ENCODE measurements at regions not wholly inside any gene's neighbourhood (a gene's known extent, or its start where the extent isn't known, plus 50 kb on each side); places are given as distances from the start of the nearest gene placed in this dataset.

DNA sequence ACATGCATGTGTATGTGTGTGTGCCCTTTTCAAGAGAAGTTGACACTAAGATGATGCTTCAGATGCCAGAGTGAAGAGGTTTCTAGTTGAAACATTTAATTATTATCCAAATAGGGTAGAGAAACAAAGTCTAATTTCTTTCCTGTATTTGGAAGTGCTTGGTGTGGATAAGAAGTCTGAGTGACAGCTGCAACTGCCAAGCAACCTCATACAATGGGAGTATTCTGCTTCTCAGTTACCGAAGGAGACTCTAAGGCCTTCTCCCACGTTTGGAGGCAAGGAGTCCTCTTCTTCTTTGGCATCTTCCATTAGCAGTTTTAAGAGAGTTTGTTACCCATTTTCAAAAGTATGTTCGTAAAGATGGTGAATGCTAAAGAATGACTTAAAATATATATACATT, 82.4 kb downstream of the HDGFL1 start:
- TF ChIP-seq POLR2A (IDR thresholded peaks at IDR 0.05): no peak
- TF ChIP-seq, protein P1, sequence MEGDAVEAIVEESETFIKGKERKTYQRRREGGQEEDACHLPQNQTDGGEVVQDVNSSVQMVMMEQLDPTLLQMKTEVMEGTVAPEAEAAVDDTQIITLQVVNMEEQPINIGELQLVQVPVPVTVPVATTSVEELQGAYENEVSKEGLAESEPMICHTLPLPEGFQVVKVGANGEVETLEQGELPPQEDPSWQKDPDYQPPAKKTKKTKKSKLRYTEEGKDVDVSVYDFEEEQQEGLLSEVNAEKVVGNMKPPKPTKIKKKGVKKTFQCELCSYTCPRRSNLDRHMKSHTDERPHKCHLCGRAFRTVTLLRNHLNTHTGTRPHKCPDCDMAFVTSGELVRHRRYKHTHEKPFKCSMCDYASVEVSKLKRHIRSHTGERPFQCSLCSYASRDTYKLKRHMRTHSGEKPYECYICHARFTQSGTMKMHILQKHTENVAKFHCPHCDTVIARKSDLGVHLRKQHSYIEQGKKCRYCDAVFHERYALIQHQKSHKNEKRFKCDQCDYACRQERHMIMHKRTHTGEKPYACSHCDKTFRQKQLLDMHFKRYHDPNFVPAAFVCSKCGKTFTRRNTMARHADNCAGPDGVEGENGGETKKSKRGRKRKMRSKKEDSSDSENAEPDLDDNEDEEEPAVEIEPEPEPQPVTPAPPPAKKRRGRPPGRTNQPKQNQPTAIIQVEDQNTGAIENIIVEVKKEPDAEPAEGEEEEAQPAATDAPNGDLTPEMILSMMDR (IDR thresholded peaks at IDR 0.05): no peak
- no peak for DNase-seq (ENCODE audit: low spot score in 2 of 2)
- H3K4me3 ChIP-seq (ENCODE audit: low read depth, poor library complexity, severe bottlenecking): no peak overlapping the region
- 81 to 83% methylated on average over 3 of the region's 3 CpGs for WGBS, 2 donors
- intact Hi-C loops (cut with DNase I; ENCODE audit: low total_unique reads): no loop called here

DNA sequence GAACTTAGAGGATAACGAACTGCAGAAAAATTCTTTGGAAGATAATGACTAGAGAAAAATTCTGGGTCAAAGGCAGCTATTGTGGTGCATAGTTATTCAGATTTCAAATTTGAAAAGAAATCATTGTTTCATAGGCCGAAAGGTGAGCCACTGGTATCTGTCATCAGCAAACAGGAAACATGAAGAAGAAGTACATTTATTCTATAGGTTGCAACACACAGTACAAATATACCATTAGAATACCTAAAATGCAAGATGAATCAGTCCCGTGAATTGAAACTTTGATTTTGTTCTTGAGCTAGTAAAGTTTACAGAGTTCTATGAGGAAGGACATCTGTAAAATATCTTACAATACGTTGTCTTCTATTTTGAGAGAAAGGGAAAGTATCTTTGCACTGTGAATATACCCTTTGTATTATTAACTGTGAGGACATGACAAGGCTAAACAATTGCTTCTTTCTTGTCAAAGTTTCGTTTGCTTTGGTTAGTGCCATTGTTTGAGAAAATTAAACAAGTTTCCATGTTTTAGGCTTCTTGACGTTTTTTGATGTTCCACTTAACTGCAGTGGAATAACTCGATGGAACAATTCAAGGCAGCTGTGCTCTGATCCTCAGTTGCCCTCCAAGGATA, 84.7 kb downstream of the HDGFL1 start:
- WGBS, 2 donors: 60 to 66% methylated on average over 7 of the region's 7 CpGs
- DNase-seq (ENCODE audit: low spot score in 2 of 2): no peak
- intact Hi-C loops (cut with DNase I; ENCODE audit: low total_unique reads): no loop called here
- H3K4me3 ChIP-seq (ENCODE audit: low read depth, poor library complexity, severe bottlenecking): no peak overlapping the region
- TF ChIP-seq, protein P1 (IDR thresholded peaks at IDR 0.05): no peak
- no peak for TF ChIP-seq POLR2A (IDR thresholded peaks at IDR 0.05)

DNA sequence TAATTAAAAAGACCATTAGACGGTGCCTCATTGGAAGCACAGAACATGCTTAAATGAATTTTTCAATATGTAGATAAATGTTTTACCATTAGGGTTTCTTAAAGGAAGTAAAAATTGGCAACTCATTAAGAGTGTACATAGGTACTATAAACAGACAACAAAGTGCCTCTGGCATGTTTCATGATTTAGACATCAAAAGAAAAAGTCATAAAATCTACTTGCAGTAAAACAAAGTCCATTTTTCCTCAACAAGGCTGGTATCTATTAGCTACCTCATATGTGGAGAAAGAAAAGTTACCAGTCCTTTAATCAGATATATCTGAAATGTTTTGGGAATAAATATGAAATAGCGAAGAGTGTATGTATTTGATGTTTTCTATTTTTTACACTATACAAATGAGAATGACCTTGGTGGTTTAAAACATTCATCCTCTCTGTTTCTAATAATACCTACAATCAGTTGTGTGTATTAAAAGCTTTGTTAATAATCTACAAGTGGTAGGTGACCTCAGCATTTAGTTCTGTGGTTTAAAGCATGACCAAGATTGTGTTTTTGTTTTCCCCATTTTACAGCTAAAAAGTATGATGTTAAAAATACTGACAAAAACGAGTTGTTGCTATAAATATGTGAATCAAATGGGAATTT, 87.5 kb downstream of the HDGFL1 start:
- intact Hi-C loops (cut with DNase I; ENCODE audit: low total_unique reads): no loop called here
- 53 to 58% methylated on average over 3 of the region's 3 CpGs for WGBS, 2 donors

DNA sequence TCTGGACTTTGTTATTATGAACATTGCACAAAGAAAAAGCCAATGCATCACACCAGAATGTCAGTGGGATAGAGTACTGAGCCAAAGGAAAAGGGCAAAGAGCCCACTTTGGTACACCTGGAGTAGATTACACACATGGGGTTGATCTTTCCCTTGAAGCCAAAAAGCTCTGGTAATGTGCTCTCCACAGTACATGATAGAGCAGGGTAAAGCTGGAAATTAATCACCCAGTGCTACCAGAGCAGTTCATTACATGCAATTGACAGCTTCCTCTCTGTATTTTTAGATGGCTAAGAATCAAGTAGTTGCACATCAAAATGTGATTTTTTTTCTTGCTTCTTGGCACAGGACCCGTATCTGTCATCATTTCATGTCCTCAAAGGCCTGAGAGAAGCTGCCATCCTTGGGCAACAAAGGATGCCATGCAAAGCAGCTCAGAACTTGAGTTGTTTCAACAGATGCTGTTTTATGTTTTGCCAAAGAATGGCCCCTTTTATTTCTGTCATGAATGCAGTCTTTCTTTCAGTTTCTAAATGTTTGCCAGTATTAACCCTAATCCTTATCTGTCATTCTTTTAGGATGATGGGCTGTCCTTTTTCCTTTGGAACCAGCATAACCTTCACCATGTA, 88.1 kb downstream of the HDGFL1 start:
- DNase-seq (ENCODE audit: low spot score in 2 of 2): peak in 1 of 2 donors; percentile 21

More for the DNA sequence above, 87.5 kb downstream of the HDGFL1 start:
- no peak for DNase-seq (ENCODE audit: low spot score in 2 of 2)
- no peak for TF ChIP-seq POLR2A (IDR thresholded peaks at IDR 0.05)
- TF ChIP-seq, protein P1 (IDR thresholded peaks at IDR 0.05): no peak
- no peak overlapping the region for H3K4me3 ChIP-seq (ENCODE audit: low read depth, poor library complexity, severe bottlenecking)

DNA sequence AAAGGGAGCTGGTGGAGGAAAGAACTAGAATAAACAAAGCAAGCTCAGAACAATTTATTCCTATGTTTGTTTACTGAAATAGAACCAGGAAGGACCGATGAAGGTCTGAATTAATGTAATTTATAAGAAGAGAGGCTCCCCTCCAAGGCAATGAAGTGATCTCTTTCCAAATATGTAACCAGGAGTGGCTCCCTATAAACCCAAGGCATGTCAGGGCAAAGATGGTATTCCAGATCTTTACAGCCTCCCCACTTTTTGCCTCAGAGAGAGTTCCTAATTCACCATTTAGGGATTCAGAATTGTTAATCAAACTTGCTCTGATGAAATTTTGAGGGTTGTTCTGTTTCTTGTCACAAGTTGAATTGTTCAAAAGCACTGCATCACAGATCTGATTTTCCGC, 88.8 kb downstream of the HDGFL1 start:
- no peak for TF ChIP-seq POLR2A (IDR thresholded peaks at IDR 0.05)
- TF ChIP-seq, protein P1 (IDR thresholded peaks at IDR 0.05): no peak
- no peak overlapping the region for H3K4me3 ChIP-seq (ENCODE audit: low read depth, poor library complexity, severe bottlenecking)
- intact Hi-C loops (cut with DNase I; ENCODE audit: low total_unique reads): no loop called here
- DNase-seq (ENCODE audit: low spot score in 2 of 2): no peak
- 48 to 49% methylated on average over 2 of the region's 2 CpGs for WGBS, 2 donors

More for the DNA sequence above, 88.1 kb downstream of the HDGFL1 start:
- TF ChIP-seq, protein P1 (IDR thresholded peaks at IDR 0.05): no peak
- TF ChIP-seq POLR2A (IDR thresholded peaks at IDR 0.05): no peak
- 12 to 14% methylated on average over 1 of the region's 1 CpG for WGBS, 2 donors
- intact Hi-C loops (cut with DNase I; ENCODE audit: low total_unique reads): no loop called here
- H3K4me3 ChIP-seq (ENCODE audit: low read depth, poor library complexity, severe bottlenecking): no peak overlapping the region
